A549 (cell line): ENCODE measurements at regions not wholly inside any gene's neighbourhood (a gene's known extent, or its start where the extent isn't known, plus 50 kb on each side); places are given as distances from the start of the nearest gene placed in this dataset.

Source experiments
- ATAC-seq, 2 experiments: fragments of 200-7000 bp in 1 of 2; fragments of >200 bp in 1 of 2; cut with Nextera tagmentation in 1 of 2; cut with Tn5 transposase in 1 of 2; 3 replicates each; pipeline versions ENCODE4 v1.8.0 to v1.9.1; 2018 to 2020; ENCODE audit warnings: mild to moderate bottlenecking in 1 of 2, moderate library complexity in 1 of 2
- CTCF ChIA-PET: fragments of 300-600 bp; sonication (Branson Sonifier 250); formaldehyde crosslinking; extraction: SDS; loops from one replicate; lab custom pipeline; 2021; ENCODE audit warnings: antibody characterized with exemption, inconsistent platforms; lab: Yijun Ruan, JAX
- POLR2A ChIA-PET: fragments of 350-600 bp; formaldehyde crosslinking; extraction: SDS; loops from one replicate; lab custom pipeline; 2021; ENCODE audit warnings: antibody characterized with exemption, inconsistent platforms; lab: Yijun Ruan, JAX
- DNase-seq, 2 experiments: peaks; one replicate each; pipeline versions ENCODE4 v3.0.0 to v3.0.0-alpha.2; 2011 to 2016; ENCODE audit warnings: low read depth in 1 of 2, low spot score in 1 of 2
- FAIRE-seq: peaks from 2 replicates; lab custom pipeline; 2011; peaks lifted over from hg19 to GRCh38; lab: Jason Lieb, UNC
- H3K27ac ChIP-seq, 2 experiments: fragments of >200 bp; sonication (Bioruptor Twin); formaldehyde crosslinking; 3 replicates each; pipeline ENCODE4 v1.5.1; 2016 to 2017
- H3K4me1 ChIP-seq: fragments of >200 bp; sonication (Bioruptor Twin); formaldehyde crosslinking; 3 replicates; pipeline ENCODE4 v1.6.1; 2016
- H3K4me2 ChIP-seq: fragments of >200 bp; sonication (Bioruptor Twin); formaldehyde crosslinking; 3 replicates; pipeline ENCODE4 v1.6.1; 2016
- H3K4me3 ChIP-seq: fragments of >200 bp; sonication (Bioruptor Twin); formaldehyde crosslinking; 3 replicates; pipeline ENCODE4 v1.5.1; 2016
- H3K9me3 ChIP-seq: fragments of >200 bp; sonication (Bioruptor Twin); formaldehyde crosslinking; 3 replicates; pipeline ENCODE4 v1.6.1; 2016
- CEBPB ChIP-seq, 2 experiments: fragments of >200 bp in 1 of 2; sonication (Bioruptor Twin) in 1 of 2; formaldehyde crosslinking in 1 of 2; IDR thresholded peaks; 2 replicates each; pipeline ENCODE4 v1.6.1; 2012 to 2016
- CHD4 ChIP-seq: fragments of 200-600 bp; sonication (generic); IDR thresholded peaks from 2 replicates; pipeline ENCODE4 v1.6.1; 2016; ENCODE audit warnings: antibody characterized with exemption, mild to moderate bottlenecking, borderline replicate concordance
- ESRRA ChIP-seq: fragments of 150-350 bp; IDR thresholded peaks from 2 replicates; pipeline ENCODE4 v1.6.1; 2014; ENCODE audit warnings: mild to moderate bottlenecking, low read length, borderline replicate concordance
- FOSB ChIP-seq: fragments of 250-450 bp; sonication (Bioruptor Pico); IDR thresholded peaks from 2 replicates; pipeline ENCODE4 v1.5.0; 2020; ENCODE audit warnings: mild to moderate bottlenecking, moderate library complexity
- FOXS1 ChIP-seq: fragments of 250-450 bp; sonication (Bioruptor Pico); IDR thresholded peaks from 2 replicates; pipeline ENCODE4 v1.5.0; 2020; ENCODE audit warnings: mild to moderate bottlenecking, moderate library complexity
- HDAC2 ChIP-seq: fragments of 200-600 bp; sonication (generic); IDR thresholded peaks from 2 replicates; pipeline ENCODE4 v1.6.1; 2016
- HOXA7 ChIP-seq: fragments of 250-450 bp; sonication (Bioruptor Pico); IDR thresholded peaks from 2 replicates; pipeline ENCODE4 v1.5.0; 2020; ENCODE audit warnings: mild to moderate bottlenecking, moderate library complexity
- KDM1A ChIP-seq: fragments of 200-600 bp; sonication (generic); IDR thresholded peaks from 2 replicates; pipeline ENCODE4 v1.6.1; 2016; ENCODE audit warnings: low read depth, mild to moderate bottlenecking
- KDM5A ChIP-seq: fragments of 200-600 bp; sonication (generic); IDR thresholded peaks from 2 replicates; pipeline ENCODE4 v1.6.1; 2016; ENCODE audit warnings: antibody characterized with exemption, mild to moderate bottlenecking
- MYC ChIP-seq: IDR thresholded peaks from 2 replicates; pipeline ENCODE4 v1.6.1; 2012; ENCODE audit warnings: mild to moderate bottlenecking, inconsistent platforms, low read length, improper control_type of control experiment, borderline replicate concordance
- NPAS2 ChIP-seq: fragments of 250-450 bp; sonication (Bioruptor Pico); IDR thresholded peaks from 2 replicates; pipeline ENCODE4 v1.8.0; 2022; ENCODE audit warnings: mild to moderate bottlenecking, moderate library complexity, borderline replicate concordance
- POLR2A ChIP-seq: IDR thresholded peaks from 2 replicates; pipeline ENCODE4 v1.6.1; 2012; ENCODE audit warnings: mild to moderate bottlenecking, low read length
- RAD21 ChIP-seq, 2 experiments: fragments of >200 bp in 1 of 2; sonication (Bioruptor Twin) in 1 of 2; formaldehyde crosslinking in 1 of 2; IDR thresholded peaks in 1 of 2; conservative IDR thresholded peaks in 1 of 2; 2 replicates in 1 of 2; 3 replicates in 1 of 2; pipeline ENCODE4 v1.6.1; 2012 to 2018; ENCODE audit warnings: inconsistent platforms in 1 of 2
- RARB ChIP-seq: fragments of 250-450 bp; sonication (Bioruptor Pico); IDR thresholded peaks from 2 replicates; pipeline ENCODE4 v1.8.0; 2021; ENCODE audit warnings: mild to moderate bottlenecking, moderate library complexity
- RCOR1 ChIP-seq: fragments of 150-350 bp; IDR thresholded peaks from 2 replicates; pipeline ENCODE4 v1.6.1; 2014; ENCODE audit warnings: antibody characterized with exemption, low read length, low read depth
- RFX5 ChIP-seq: fragments of 450-650 bp; IDR thresholded peaks from 2 replicates; pipeline ENCODE4 v1.7.1; 2014; ENCODE audit warnings: antibody characterized with exemption, mild to moderate bottlenecking, moderate library complexity
- SREBF2 ChIP-seq: fragments of 450-650 bp; IDR thresholded peaks from 2 replicates; pipeline ENCODE4 v1.6.1; 2014; ENCODE audit warnings: mild to moderate bottlenecking, moderate library complexity
- TFCP2L1 ChIP-seq: fragments of 250-450 bp; sonication (Bioruptor Pico); IDR thresholded peaks from 2 replicates; pipeline ENCODE4 v1.5.0; 2021; ENCODE audit warnings: mild to moderate bottlenecking
- ZFP36 ChIP-seq: fragments of 450-650 bp; IDR thresholded peaks from 2 replicates; pipeline ENCODE4 v1.6.1; 2014; ENCODE audit warnings: borderline replicate concordance; ENCODE audit not compliant: partially characterized antibody
- WGBS: methylation state at CpG from one replicate; pipeline ENCODE4 v1.1.6; 2017; ENCODE audit errors: missing lambda C conversion rate; 5-methylcytosine and 5-hydroxymethylcytosine counted together
- TF ChIP-seq, protein P1 (sequence below): fragments of >200 bp; sonication (Bioruptor Twin); formaldehyde crosslinking; IDR thresholded peaks from 2 replicates; pipeline ENCODE4 v1.6.1; 2016
- TF ChIP-seq, protein P2 (sequence below): IDR thresholded peaks from 2 replicates; pipeline ENCODE4 v1.6.1; 2012
- TF ChIP-seq, protein P3 (sequence below): fragments of >200 bp; sonication (Bioruptor Twin); formaldehyde crosslinking; IDR thresholded peaks from 3 replicates; pipeline ENCODE4 v1.6.1; 2016
- TF ChIP-seq, protein P4 (sequence below): IDR thresholded peaks from 2 replicates; pipeline ENCODE4 v1.6.1; 2012

DNA sequence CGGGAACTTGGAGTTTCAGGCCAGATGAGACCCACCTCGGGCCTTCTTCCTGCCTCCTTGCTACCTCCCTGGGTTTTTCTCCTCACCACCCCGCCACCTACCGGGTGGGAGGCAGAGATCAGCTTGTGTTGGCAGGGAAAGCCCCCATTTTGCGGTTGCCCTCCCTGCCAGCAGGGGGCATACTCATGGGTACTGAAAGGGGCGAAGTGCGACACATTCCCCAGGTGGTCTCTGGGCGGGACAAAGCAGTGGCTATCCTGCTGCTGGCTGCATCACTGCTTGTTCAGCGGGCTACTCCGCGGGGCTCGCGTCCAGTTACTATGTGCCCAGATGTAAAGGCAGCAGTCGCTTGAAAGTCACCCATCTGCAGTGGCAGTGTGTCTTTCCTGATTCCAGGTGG, 330.3 kb downstream of the PDHA2 start:
- WGBS: 83% methylated on average over 8 of the region's 14 CpGs
- TF ChIP-seq HOXA7 (CRISPR knock-in tag): no peak
- TF ChIP-seq RAD21 (conservative IDR thresholded peaks at IDR 0.05 in 1 of 2, IDR thresholded peaks at IDR 0.05 in 1 of 2): no peak
- TF ChIP-seq RARB (CRISPR knock-in tag): no peak
- TF ChIP-seq TFCP2L1 (CRISPR knock-in tag): no peak
- TF ChIP-seq RCOR1: no peak
- no peak for TF ChIP-seq ZFP36
- no peak for TF ChIP-seq SREBF2
- ChIA-PET CTCF (no interaction called here), POLR2A (no interaction called here)
- Histone ChIP-seq H3K4me1 (no peaks in the 10 kb centered on the region), H3K27ac (no peak overlapping the region), H3K4me3 (no peak overlapping the region), H3K9me3 (no peaks in the 10 kb centered on the region), H3K4me2 (no peak overlapping the region)
- ATAC-seq (no peak), FAIRE-seq (no peak), DNase-seq (peak in 1 of 2 experiments; percentile 3)

DNA sequence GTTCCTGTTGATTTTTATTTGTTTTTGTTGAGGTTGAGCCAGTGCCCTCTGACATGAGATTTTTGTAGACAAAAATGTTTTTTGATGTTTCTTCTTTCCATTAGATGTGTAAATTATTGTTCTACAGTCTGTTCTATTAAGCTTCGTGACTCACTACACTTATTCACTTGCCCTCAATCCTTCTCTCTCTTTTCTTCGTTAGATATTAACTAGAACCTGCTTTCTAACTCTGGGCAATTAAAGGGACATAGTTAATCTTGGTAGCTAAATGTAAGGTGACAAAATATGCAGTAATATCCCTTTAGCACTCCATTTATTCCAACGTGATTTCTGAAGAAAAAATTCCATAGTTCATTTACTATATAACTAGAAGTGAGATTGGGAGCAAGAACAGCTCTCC, 333.9 kb downstream of the PDHA2 start:
- no peak for ATAC-seq
- no peak overlapping the region for H3K4me2 ChIP-seq
- H3K27ac ChIP-seq: no peak overlapping the region
- H3K4me3 ChIP-seq: no peak overlapping the region
- ChIA-PET CTCF (interaction anchor here (1.2 kb wide), 1 partner anchor 46 kb away, joined by 4 read pairs; no protein-coding TSS in a partner anchor), POLR2A (no interaction called here)
- H3K9me3 ChIP-seq: no peaks in the 10 kb centered on the region
- TF ChIP-seq, protein P1, sequence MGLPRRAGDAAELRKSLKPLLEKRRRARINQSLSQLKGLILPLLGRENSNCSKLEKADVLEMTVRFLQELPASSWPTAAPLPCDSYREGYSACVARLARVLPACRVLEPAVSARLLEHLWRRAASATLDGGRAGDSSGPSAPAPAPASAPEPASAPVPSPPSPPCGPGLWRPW: no peak
- TF ChIP-seq, protein P2, sequence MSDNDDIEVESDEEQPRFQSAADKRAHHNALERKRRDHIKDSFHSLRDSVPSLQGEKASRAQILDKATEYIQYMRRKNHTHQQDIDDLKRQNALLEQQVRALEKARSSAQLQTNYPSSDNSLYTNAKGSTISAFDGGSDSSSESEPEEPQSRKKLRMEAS: no peak
- TF ChIP-seq RFX5: no peak
- H3K4me1 ChIP-seq: no peaks in the 10 kb centered on the region
- no peak for DNase-seq
- WGBS: 8% methylated on average over 3 of the region's 3 CpGs
- FAIRE-seq: no peak

DNA sequence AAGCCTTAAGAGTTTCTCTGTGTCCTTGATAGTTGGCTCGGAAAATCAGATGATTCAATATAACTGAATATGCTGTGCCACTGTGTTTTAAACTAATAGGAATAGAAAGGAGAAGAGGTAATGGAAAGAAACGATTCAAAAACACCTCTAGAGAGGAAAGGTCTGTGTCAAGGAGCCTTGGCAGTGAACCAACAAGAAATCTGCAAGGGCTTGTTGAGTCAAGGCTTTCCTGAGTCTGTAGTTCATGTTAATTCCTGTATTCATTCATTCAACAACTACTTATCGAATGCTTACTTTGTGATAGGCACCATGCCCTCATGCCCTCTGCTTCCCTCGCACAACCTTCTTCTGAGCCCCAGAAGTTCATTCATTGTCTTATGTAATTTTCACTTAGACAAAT, 336.0 kb downstream of the PDHA2 start:
- Histone ChIP-seq H3K9me3 (no peaks in the 10 kb centered on the region), H3K4me1 (no peaks in the 10 kb centered on the region), H3K27ac (no peak overlapping the region), H3K4me2 (no peak overlapping the region), H3K4me3 (no peak overlapping the region)
- no peak for DNase-seq
- no peak for ATAC-seq
- 17% methylated on average over 4 of the region's 4 CpGs for WGBS
- no peak for TF ChIP-seq NPAS2 (CRISPR knock-in tag)
- ChIA-PET CTCF (no interaction called here), POLR2A (no interaction called here)
- FAIRE-seq: no peak

DNA sequence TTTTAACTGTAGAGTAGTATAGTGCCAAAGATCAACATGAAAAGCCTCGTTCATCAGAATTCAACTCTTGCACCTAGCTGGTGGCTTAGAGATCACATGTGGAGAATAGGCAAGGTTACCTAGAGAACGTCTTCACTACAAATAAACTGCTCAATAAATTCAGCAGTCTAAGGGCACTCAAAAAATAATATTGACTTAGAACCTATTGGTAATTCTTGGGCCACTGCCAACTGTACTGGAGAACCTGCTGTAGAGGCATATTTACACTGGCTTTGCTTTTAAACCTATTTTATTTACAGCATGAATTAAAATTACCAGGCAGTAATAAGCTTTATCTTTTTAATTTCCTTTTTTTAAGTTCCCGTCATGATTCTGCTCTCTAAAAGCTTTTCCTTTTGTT, 343.7 kb downstream of the PDHA2 start:
- no peak overlapping the region for H3K4me2 ChIP-seq
- H3K9me3 ChIP-seq: no peaks in the 10 kb centered on the region
- no peak for FAIRE-seq
- ChIA-PET CTCF (no interaction called here), POLR2A (no interaction called here)
- WGBS: 19% methylated on average over 3 of the region's 3 CpGs
- no peak overlapping the region for H3K4me3 ChIP-seq
- no peak overlapping the region for H3K27ac ChIP-seq
- H3K4me1 ChIP-seq: no peaks in the 10 kb centered on the region
- no peak for ATAC-seq
- no peak for TF ChIP-seq FOXS1 (CRISPR knock-in tag)
- no peak for TF ChIP-seq FOSB
- no peak for TF ChIP-seq KDM5A
- TF ChIP-seq MYC: no peak
- no peak for TF ChIP-seq KDM1A
- TF ChIP-seq ESRRA: no peak
- no peak for TF ChIP-seq POLR2A
- TF ChIP-seq NPAS2 (CRISPR knock-in tag): no peak
- TF ChIP-seq HDAC2: no peak
- TF ChIP-seq, protein P3, sequence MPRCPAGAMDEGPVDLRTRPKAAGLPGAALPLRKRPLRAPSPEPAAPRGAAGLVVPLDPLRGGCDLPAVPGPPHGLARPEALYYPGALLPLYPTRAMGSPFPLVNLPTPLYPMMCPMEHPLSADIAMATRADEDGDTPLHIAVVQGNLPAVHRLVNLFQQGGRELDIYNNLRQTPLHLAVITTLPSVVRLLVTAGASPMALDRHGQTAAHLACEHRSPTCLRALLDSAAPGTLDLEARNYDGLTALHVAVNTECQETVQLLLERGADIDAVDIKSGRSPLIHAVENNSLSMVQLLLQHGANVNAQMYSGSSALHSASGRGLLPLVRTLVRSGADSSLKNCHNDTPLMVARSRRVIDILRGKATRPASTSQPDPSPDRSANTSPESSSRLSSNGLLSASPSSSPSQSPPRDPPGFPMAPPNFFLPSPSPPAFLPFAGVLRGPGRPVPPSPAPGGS: no peak
- no peak for TF ChIP-seq CHD4
- TF ChIP-seq CEBPB (IDR thresholded peaks at IDR 0.05): no peak
- TF ChIP-seq, protein P4, sequence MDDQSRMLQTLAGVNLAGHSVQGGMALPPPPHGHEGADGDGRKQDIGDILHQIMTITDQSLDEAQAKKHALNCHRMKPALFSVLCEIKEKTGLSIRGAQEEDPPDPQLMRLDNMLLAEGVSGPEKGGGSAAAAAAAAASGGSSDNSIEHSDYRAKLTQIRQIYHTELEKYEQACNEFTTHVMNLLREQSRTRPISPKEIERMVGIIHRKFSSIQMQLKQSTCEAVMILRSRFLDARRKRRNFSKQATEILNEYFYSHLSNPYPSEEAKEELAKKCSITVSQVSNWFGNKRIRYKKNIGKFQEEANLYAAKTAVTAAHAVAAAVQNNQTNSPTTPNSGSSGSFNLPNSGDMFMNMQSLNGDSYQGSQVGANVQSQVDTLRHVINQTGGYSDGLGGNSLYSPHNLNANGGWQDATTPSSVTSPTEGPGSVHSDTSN: no peak
- DNase-seq: no peak
